ENCODE measurements at regions not wholly inside any gene's neighbourhood (a gene's known extent, or its start where the extent isn't known, plus 50 kb on each side); places are given as distances from the start of the nearest gene placed in this dataset.
A peak's percentile ranks its signal among the peaks of the same experiment; 100 is the strongest.
"Not testable (repeated sequence)": the region's sequence is repeated elsewhere in the genome, so short reads cannot be mapped to it uniquely, and the experiment has no call there.

DNA sequence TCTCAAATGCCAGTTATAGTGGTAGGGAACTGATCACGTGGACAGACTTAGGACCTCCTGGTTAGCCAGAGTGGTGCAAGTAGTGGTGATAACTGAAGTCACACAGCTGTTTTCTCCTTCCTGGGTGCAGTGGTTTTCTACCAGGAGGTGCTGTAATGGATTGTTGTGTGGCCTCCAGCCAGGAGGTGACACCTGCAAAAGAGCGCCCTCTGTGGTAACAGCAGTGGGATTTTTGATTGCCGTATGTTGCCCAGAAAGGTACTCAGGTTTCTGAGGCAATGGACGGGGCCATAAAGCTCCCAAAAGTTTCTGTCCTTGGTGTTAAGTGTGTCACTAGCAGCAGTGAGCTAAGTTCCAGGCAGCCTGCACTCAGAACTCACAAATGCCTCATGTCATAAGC, 1358.1 kb upstream of the DDX18 start:
- no peak for DNase-seq
- TF ChIP-seq GATA1 (IDR thresholded peaks at IDR 0.05; ENCODE audit: low read depth, low read length) (no peak), POLR2A (IDR thresholded peaks at IDR 0.05; ENCODE audit: low read length) (no peak)

DNA sequence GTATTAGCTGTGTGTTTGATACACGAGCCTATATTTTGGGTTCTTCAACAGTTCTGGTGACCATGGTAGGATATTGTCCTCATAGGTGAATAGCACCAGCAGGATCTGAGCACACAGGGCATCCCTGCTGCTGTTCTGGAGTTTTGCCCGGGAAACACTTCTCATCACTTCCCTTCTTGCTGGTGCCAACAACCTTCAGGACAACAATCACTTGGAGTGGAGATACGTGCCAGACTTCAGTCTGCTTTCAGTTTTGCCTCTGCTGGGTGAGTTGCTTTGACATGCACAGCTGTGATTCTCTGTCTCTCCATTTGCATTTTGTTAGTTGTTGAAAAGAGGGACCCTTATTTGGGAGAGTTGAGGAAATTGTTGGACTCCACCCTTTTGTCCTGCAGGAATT, 1347.2 kb upstream of the DDX18 start:
- no peak for TF ChIP-seq POLR2A (IDR thresholded peaks at IDR 0.05; ENCODE audit: low read length)
- no peak for TF ChIP-seq GATA1 (IDR thresholded peaks at IDR 0.05; ENCODE audit: low read depth, low read length)

DNA sequence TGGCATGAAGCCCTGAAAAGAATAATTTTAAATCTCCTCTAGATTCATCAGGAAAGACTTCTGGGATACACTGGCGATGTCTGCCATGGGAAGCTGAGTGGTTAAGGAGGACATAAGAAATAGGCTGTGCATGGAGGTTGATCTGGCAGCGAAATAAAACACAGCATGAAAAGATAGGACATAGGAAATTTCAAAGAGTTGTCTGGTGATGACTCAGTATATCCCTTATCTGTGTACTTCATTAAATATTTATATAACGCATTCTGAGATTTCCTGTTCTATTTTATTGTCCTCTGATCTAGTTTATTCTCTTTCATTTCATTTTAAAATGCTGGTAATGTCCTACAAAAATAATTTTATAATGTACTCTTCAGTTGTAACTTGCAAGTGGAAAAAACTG, 1337.3 kb upstream of the DDX18 start:
- no peak for TF ChIP-seq POLR2A (IDR thresholded peaks at IDR 0.05; ENCODE audit: low read length)
- no peak for TF ChIP-seq GATA1 (IDR thresholded peaks at IDR 0.05; ENCODE audit: low read depth, low read length)
- no peak for DNase-seq

More for the DNA sequence above, 1347.2 kb upstream of the DDX18 start:
- no peak for DNase-seq

DNA sequence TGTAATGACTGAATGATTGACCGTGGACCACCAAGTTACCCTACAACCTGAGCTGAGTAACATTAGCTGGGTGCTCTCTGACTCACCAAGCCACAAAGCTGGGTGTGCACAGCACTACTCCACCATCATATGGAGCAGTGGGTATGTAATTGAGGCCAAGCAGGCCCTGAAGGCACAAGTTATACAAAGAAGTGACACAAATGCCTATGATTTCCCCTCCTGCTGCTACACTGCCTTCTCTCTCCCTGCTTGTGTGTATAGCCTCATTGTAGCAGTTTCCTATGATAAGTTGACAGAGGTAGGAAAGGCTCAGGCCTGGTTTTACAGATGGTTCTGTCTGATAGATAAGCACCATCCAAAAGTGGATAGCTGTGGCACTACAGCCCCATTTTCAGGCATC, 1327.2 kb upstream of the DDX18 start:
- no peak for TF ChIP-seq POLR2A (IDR thresholded peaks at IDR 0.05; ENCODE audit: low read length)
- TF ChIP-seq GATA1 (IDR thresholded peaks at IDR 0.05; ENCODE audit: low read depth, low read length) = no peak
- no peak for DNase-seq

DNA sequence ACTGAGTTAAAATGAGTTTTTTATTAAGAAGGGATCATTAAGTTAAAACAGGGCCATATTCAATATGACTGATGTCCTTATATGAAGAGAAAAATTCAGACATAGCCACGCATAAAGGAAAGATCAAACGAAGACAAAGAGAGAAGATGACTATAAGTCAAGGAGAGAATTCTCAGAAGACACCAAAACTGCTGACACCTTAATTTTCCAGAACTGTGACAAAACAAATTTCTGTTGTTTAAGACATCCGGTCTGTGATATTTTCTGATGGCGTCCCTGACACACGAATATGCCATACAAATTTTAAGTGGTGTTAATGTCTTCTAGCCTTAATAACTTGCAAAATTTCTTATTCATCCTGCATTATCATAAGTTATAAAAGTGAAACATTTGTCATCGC, 1325.2 kb upstream of the DDX18 start:
- DNase-seq = no peak
- no peak for TF ChIP-seq GATA1 (IDR thresholded peaks at IDR 0.05; ENCODE audit: low read depth, low read length)
- TF ChIP-seq POLR2A (IDR thresholded peaks at IDR 0.05; ENCODE audit: low read length) = no peak

DNA sequence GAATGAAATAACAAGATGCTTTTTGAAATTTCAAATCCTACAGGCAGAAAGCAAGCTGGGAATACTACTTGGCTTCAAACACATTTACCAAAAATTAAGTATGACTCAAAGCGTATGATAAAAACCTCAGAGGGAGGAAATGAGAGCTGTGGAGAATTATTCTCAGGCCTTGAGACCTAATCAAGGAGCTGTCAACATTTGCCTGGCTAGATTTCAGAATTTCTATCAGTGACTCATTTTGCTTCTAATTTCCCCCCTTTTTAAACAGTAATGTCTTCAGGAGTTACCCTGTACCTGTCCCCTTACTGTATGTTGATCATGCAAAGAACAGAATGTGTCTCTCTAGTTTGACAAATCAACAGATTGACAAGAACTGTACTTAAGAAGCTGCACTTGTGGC, 1324.5 kb upstream of the DDX18 start:
- TF ChIP-seq POLR2A (IDR thresholded peaks at IDR 0.05; ENCODE audit: low read length) = no peak
- TF ChIP-seq GATA1 (IDR thresholded peaks at IDR 0.05; ENCODE audit: low read depth, low read length) = no peak
- DNase-seq = no peak

DNA sequence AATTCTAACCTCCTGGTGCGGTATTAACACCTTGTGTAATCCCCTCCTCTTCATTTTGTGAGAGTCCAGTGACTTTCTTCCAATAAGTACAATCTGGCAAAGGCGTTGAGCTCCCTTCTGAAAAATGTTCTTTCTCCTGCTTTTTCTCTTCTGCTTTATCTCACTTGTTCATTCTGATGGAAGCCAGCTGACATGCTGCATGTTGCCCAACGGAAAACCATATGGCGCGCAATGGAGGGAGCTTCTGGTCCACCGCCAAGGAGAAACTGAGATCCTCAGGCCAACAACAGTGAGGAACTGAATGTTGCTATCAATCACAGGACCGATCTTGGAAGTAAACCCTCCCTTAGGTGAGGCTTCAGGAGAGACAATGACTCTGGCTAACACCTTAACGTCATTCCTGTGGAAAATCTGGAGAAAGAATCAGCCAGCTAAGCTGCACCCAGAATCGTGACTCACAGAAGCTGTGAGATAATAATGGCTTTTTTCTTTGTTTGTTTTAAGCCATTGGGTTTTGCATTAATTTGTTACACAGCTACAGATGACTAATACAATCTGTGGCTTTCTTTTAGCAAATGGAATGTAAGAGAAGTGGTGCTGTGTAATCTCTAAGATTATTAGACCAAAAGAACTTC, 1323.9 kb upstream of the DDX18 start:
- TF ChIP-seq POLR2A (IDR thresholded peaks at IDR 0.05; ENCODE audit: low read length) (no peak), GATA1 (IDR thresholded peaks at IDR 0.05; ENCODE audit: low read depth, low read length) (no peak)
- no peak for DNase-seq

DNA sequence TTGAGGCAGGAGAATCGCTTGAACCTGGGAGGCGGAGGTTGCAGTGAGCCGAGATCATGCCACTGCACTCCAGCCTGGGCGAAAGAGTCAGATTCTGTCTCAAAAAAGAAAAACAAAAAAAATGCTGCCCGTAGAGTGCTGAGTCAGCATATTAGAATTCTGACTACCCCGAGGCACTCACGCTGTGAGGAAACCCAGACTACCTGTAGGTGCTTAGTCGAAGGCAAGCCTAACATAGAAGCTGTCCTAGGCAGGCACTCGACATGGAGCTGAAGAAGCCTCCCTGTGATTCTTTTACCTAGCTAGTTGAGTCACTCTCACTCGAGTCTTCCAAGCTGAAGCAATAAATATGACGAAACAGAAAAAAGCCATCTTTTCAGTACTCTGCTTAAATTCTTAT, 1323.2 kb upstream of the DDX18 start:
- DNase-seq = no peak
- TF ChIP-seq GATA1 (IDR thresholded peaks at IDR 0.05; ENCODE audit: low read depth, low read length) = no peak
- TF ChIP-seq POLR2A (IDR thresholded peaks at IDR 0.05; ENCODE audit: low read length) = no peak

DNA sequence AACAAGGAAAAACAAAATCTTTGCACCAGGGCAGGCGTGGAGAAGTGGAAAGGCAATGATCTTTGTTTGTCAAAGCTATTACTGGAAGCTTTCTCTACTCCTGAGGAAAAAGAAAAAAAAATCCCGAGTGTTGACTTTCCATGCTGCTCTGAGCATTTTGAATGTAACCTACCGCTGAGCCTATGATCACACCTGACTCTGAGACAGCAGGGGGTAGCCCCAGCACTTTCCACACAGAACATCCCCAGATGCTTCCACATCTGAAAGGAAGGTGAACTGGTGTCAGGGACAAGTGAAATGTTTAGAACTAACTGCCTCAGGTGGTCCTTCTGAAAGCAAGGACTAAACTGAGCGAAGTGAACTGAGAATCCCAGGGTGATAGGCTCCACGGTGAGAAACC, 1315.1 kb upstream of the DDX18 start:
- DNase-seq = no peak
- no peak for TF ChIP-seq POLR2A (IDR thresholded peaks at IDR 0.05; ENCODE audit: low read length)
- TF ChIP-seq GATA1 (IDR thresholded peaks at IDR 0.05; ENCODE audit: low read depth, low read length) = no peak

DNA sequence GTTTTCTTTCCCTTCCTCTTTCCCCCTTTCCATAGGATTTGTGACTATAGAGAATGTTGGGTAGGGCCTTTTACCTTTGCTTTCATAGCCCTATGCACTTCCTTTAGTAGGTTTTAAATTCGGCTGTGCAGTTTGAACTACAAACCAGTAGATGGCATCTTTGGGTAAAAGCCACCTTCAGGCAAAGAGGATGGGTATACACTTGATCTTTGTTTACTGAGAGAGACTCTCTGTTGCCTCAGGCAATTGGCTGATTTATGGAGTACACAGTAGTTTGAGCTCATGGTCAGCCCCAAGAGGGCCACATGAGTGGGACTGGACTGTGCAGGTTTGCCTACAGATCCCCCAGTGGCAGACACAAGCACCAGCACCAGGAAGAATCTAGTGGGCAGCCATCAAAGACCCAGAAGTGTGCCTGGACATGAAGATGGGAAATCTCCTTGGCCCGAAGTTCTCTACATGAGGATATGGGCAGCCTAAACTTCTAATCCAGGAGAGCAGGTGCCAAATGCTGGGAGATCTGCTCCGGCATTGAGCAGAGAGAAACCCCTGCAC, 1304.3 kb upstream of the DDX18 start:
- peak; percentile 1 to 2 for DNase-seq
- TF ChIP-seq GATA1 (IDR thresholded peaks at IDR 0.05; ENCODE audit: low read depth, low read length) = no peak
- no peak for TF ChIP-seq POLR2A (IDR thresholded peaks at IDR 0.05; ENCODE audit: low read length)

DNA sequence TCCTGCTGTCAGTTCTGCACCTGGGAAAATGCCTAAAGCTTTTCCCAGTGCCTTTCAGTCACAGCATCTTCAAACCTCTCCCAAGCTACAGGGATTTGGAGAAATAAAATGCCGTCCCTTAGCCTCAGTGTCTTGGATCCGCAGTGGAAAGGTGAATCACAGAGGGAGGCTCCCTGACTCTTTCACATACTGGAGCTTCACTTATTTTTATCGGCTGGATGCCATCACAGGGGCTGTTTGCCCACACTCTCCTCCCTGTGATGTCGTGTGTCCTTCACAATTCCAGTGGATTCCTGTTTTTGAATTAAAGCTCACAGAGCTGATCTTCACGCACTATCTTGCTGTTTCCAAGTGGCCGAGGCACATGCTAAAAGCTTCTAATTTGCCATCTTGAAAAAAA, 1303.1 kb upstream of the DDX18 start:
- TF ChIP-seq GATA1 (IDR thresholded peaks at IDR 0.05; ENCODE audit: low read depth, low read length) = no peak
- TF ChIP-seq POLR2A (IDR thresholded peaks at IDR 0.05; ENCODE audit: low read length) = no peak
- no peak for DNase-seq

DNA sequence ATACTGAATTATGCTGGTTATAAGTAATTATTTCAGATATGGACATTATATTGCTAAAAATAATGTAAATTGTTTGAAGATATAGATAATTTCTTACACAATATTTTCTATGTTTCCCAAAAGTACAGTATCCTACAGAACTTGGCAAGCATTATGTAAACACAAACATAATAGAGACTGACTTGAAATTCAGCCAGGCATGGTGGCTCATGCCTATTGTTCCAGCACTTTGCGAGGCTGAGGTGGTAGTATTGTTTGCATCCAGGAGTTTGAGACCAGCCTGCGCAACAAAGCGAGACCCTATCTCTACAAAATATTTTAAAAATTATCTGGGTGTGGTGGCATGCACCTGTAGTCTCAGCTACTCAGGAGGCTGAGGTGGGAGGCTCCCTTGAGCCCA, 1300.5 kb upstream of the DDX18 start:
- DNase-seq = no peak
- no peak for TF ChIP-seq POLR2A (IDR thresholded peaks at IDR 0.05; ENCODE audit: low read length)
- TF ChIP-seq GATA1 (IDR thresholded peaks at IDR 0.05; ENCODE audit: low read depth, low read length) = no peak

DNA sequence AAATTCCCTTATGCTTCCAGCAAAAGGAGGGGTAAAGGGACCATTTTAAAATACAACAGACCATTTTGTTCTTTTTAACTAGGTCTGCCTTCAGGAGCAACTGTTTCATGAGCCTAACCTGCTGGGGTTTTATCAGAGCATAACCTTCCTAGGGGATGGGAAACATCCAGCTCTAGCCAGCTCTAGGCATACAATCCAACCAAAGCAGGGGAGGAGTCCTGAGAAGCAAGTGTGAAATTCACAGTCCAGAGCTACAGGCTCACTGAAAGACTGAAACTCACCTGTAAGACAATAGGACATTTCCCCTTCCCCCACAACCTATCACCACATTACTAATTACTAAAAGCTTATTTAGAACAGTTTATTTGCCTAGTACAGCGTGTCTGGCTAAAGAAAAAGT, 1296.6 kb upstream of the DDX18 start:
- no peak for TF ChIP-seq GATA1 (IDR thresholded peaks at IDR 0.05; ENCODE audit: low read depth, low read length)
- no peak for DNase-seq

DNA sequence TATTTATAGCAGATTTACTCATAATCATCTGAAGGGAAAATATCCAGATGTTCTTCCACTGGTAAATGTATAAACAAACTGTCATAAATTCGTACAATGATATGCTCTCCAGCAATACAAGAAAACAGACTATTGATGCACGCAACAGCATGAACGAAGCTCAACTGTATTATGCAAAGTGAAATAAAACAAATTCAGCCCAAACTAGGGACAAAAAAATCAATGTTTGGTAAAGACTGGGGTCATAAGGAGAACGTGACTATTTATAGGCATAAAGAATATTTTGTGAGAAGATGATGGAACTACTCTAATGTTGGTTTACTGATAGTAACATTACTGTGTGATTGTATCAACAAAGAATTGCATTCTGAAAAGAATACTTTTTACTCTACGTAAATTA, 1276.7 kb upstream of the DDX18 start:
- TF ChIP-seq POLR2A (IDR thresholded peaks at IDR 0.05; ENCODE audit: low read length) (no peak), GATA1 (IDR thresholded peaks at IDR 0.05; ENCODE audit: low read depth, low read length) (no peak)
- no peak for DNase-seq

DNA sequence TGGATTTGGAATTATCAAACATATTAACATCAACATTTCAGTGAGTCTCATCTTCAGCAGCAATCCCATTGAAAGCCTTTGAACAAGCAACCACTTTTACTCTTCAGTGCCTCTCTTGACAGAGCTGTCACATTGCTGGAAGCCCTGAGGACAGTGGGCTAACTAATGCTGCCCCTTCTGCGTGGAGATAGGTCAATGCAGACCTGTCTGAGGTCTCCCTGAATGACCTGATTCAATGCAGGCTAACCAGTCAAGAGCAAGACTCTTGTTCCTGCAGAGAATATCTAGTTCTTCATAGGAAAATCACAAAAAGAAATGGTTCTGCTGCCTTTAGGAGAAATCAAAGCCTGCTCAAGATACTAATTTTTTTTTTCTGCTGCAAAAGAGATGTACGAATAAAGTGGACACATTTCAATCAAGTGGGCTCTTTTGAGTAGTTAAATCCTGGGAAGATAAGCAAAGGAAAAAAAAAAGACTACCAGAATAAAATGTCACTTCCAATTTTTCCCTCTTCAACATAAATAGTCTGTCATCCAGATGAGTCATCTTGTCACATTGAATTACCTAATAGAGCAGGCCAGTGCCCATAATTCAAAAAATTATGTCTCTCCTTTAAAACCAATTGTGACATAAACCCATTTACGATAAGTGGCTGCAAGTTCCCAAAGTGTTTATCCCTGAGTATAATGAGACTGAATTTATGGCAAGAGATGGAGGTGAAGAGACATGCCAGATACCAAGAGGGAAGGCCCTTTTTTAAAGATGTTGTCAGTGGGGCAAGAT, 1269.0 kb upstream of the DDX18 start:
- no peak for DNase-seq
- no peak for TF ChIP-seq POLR2A (IDR thresholded peaks at IDR 0.05; ENCODE audit: low read length)

DNA sequence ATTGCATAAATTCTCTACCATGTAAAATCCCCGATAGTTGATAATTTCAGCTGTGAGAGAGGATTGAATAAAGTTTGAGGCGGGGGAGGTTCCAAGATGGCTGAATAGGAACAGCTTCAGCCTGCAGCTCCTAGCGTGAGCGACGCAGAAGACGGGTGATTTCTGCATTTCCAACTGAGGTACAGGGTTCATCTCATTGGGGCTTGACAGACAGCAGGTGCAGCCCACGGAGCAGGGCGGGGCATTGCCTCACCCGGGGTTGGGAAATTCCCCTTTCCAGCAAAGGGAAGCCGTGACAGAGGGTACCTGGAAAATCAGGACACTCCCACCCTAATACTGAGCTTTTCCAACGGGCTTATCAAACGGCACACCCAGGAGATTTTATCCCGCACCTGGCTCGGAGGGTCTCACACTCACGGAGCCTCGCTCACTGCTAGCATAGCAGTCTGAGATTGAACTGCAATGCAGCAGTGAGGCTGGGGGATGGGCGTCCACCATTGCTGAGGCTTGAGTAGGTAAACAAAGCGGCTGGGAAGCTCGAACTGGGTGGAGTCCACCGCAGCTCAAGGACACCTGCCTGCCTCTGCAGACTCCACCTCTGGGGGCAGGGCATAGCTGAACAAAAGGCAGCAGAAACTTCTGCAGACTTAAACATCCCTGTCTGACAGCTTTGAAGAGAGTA, 1261.6 kb upstream of the DDX18 start:
- not testable (repeated sequence) for DNase-seq

Data from erythroblast (primary cell).